SK-N-SH treated with all-trans-retinoic acid at 6 μM for 48 hours (cell line): ENCODE measurements at regions not wholly inside any gene's neighbourhood (a gene's known extent, or its start where the extent isn't known, plus 50 kb on each side); places are given as distances from the start of the nearest gene placed in this dataset.

Experiments
- ATAC-seq: fragments of 200-7000 bp; cut with Tn5 transposase; 3 replicates; pipeline ENCODE4 v1.9.1; 2020; ENCODE audit warnings: mild to moderate bottlenecking, moderate library complexity
- ARNTL ChIP-seq: fragments of 450-650 bp; formaldehyde crosslinking; IDR thresholded peaks from 2 replicates; pipeline ENCODE4 v1.5.0; 2020; ENCODE audit warnings: low read depth, mild to moderate bottlenecking, moderate library complexity, borderline replicate concordance
- BACH2 ChIP-seq: fragments of 250-450 bp; sonication (Bioruptor Pico); IDR thresholded peaks from 2 replicates; pipeline ENCODE4 v1.9.0; 2021; ENCODE audit warnings: mild to moderate bottlenecking, borderline replicate concordance
- CREB5 ChIP-seq: fragments of 250-450 bp; sonication (Bioruptor Pico); IDR thresholded peaks from 2 replicates; pipeline ENCODE4 v1.5.1; 2020; ENCODE audit warnings: low read depth, mild to moderate bottlenecking, moderate library complexity
- CSRNP3 ChIP-seq: fragments of 250-450 bp; sonication (Bioruptor Pico); IDR thresholded peaks from 2 replicates; pipeline ENCODE4 v1.5.1; 2021; ENCODE audit warnings: mild to moderate bottlenecking, moderate library complexity
- ESRRG ChIP-seq: fragments of 250-450 bp; sonication (Bioruptor Pico); IDR thresholded peaks from 2 replicates; pipeline ENCODE4 v1.6.1; 2021; ENCODE audit warnings: mild to moderate bottlenecking
- ISL1 ChIP-seq: fragments of 250-450 bp; sonication (Bioruptor Pico); IDR thresholded peaks from 2 replicates; pipeline ENCODE4 v2.1.2; 2022; ENCODE audit warnings: mild to moderate bottlenecking, moderate library complexity
- PATZ1 ChIP-seq: fragments of 250-450 bp; sonication (Bioruptor Pico); IDR thresholded peaks from 2 replicates; pipeline ENCODE4 v1.8.0; 2020; ENCODE audit warnings: mild to moderate bottlenecking, moderate library complexity, borderline replicate concordance
- POU6F1 ChIP-seq: fragments of 250-450 bp; sonication (Bioruptor Pico); IDR thresholded peaks from 2 replicates; pipeline ENCODE4 v1.8.0; 2021; ENCODE audit warnings: low read depth, mild to moderate bottlenecking, moderate library complexity, borderline replicate concordance
- PPARA ChIP-seq: fragments of 250-450 bp; sonication (Bioruptor Pico); IDR thresholded peaks from 2 replicates; pipeline ENCODE4 v1.5.0; 2020; ENCODE audit warnings: mild to moderate bottlenecking, borderline replicate concordance
- RARB ChIP-seq: fragments of 250-450 bp; sonication (Bioruptor Pico); IDR thresholded peaks from 2 replicates; pipeline ENCODE4 v1.8.0; 2021; ENCODE audit warnings: mild to moderate bottlenecking, moderate library complexity
- SNAI2 ChIP-seq: fragments of 250-450 bp; sonication (Bioruptor Pico); IDR thresholded peaks from 2 replicates; pipeline ENCODE4 v1.5.0; 2020; ENCODE audit warnings: mild to moderate bottlenecking, moderate library complexity
- TCF4 ChIP-seq: fragments of 250-450 bp; sonication (Bioruptor Pico); IDR thresholded peaks from 2 replicates; pipeline ENCODE4 v1.8.0; 2021; ENCODE audit warnings: mild to moderate bottlenecking, moderate library complexity, borderline replicate concordance
- TOX ChIP-seq: fragments of 250-450 bp; sonication (Bioruptor Pico); IDR thresholded peaks from 2 replicates; pipeline ENCODE4 v1.8.0; 2021; ENCODE audit warnings: mild to moderate bottlenecking, moderate library complexity, borderline replicate concordance
- TSHZ2 ChIP-seq: fragments of 250-450 bp; sonication (Bioruptor Pico); IDR thresholded peaks from 2 replicates; pipeline ENCODE4 v1.5.0; 2020; ENCODE audit warnings: mild to moderate bottlenecking, moderate library complexity
- ZC3H10 ChIP-seq: fragments of 250-450 bp; sonication (Bioruptor Pico); IDR thresholded peaks from 2 replicates; pipeline ENCODE4 v1.5.1; 2021; ENCODE audit warnings: mild to moderate bottlenecking, moderate library complexity
- ZFP3 ChIP-seq: fragments of 250-450 bp; sonication (Bioruptor Pico); IDR thresholded peaks from 2 replicates; pipeline ENCODE4 v1.5.0; 2020; ENCODE audit warnings: mild to moderate bottlenecking, moderate library complexity
- ZFP30 ChIP-seq: fragments of 450-650 bp; formaldehyde crosslinking; IDR thresholded peaks from 2 replicates; pipeline ENCODE4 v1.5.0; 2022; ENCODE audit warnings: mild to moderate bottlenecking, moderate library complexity
- ZNF565 ChIP-seq: fragments of 450-650 bp; formaldehyde crosslinking; conservative IDR thresholded peaks from 2 replicates; pipeline ENCODE4 v1.5.0; 2020; ENCODE audit warnings: low read depth, mild to moderate bottlenecking, moderate library complexity
- ZNF70 ChIP-seq: fragments of 450-650 bp; formaldehyde crosslinking; IDR thresholded peaks from 2 replicates; pipeline ENCODE4 v1.5.0; 2020; ENCODE audit warnings: mild to moderate bottlenecking, moderate library complexity

GRCh38 chrX:34716302-34716701 lies 59.2 kb upstream of the TMEM47 start:
- TF ChIP-seq TCF4 (CRISPR knock-in tag) = no peak
- no peak for ATAC-seq

- no peak for TF ChIP-seq CREB5 (CRISPR knock-in tag)
- TF ChIP-seq TCF4 (CRISPR knock-in tag) = no peak
- TF ChIP-seq ZFP30 = no peak
- TF ChIP-seq ZNF70 (CRISPR knock-in tag) = no peak
- no peak for TF ChIP-seq PPARA (CRISPR knock-in tag)
- no peak for ATAC-seq
Observed at GRCh38 chrX:34734383-34734782, 77.3 kb upstream of the TMEM47 start.

- TF ChIP-seq ISL1 (CRISPR knock-in tag) (no peak), ZNF565 (CRISPR knock-in tag) (no peak), ZC3H10 (CRISPR knock-in tag) (no peak), ARNTL (CRISPR knock-in tag) (no peak), TSHZ2 (CRISPR knock-in tag) (no peak), ESRRG (CRISPR knock-in tag) (no peak), TCF4 (CRISPR knock-in tag) (no peak), ZFP30 (no peak), ZFP3 (no peak), CSRNP3 (CRISPR knock-in tag) (no peak), RARB (CRISPR knock-in tag) (no peak), BACH2 (CRISPR knock-in tag) (no peak), PATZ1 (CRISPR knock-in tag) (no peak), CREB5 (CRISPR knock-in tag) (no peak), SNAI2 (no peak), PPARA (CRISPR knock-in tag) (no peak), ZNF70 (CRISPR knock-in tag) (no peak), POU6F1 (no peak), TOX (CRISPR knock-in tag) (no peak)
- no peak for ATAC-seq
Observed at GRCh38 chrX:34744521-34744920, 87.4 kb upstream of the TMEM47 start.
